Loucy (cell line): ENCODE measurements at regions not wholly inside any gene's neighbourhood (a gene's known extent, or its start where the extent isn't known, plus 50 kb on each side); places are given as distances from the start of the nearest gene placed in this dataset.

Experiments
- EZH2phosphoT487 ChIP-seq: fragments of 200-600 bp; IDR thresholded peaks from 2 replicates; pipeline ENCODE4 v1.6.1; 2018; ENCODE audit warnings: antibody characterized with exemption, mild to moderate bottlenecking, moderate library complexity, borderline replicate concordance
- TF ChIP-seq, protein P1 (sequence below): fragments of 200-600 bp; sonication (generic); conservative IDR thresholded peaks from 2 replicates; pipeline ENCODE4 v1.5.1; 2014; ENCODE audit warnings: mild to moderate bottlenecking, antibody characterized with exemption, low read length

DNA sequence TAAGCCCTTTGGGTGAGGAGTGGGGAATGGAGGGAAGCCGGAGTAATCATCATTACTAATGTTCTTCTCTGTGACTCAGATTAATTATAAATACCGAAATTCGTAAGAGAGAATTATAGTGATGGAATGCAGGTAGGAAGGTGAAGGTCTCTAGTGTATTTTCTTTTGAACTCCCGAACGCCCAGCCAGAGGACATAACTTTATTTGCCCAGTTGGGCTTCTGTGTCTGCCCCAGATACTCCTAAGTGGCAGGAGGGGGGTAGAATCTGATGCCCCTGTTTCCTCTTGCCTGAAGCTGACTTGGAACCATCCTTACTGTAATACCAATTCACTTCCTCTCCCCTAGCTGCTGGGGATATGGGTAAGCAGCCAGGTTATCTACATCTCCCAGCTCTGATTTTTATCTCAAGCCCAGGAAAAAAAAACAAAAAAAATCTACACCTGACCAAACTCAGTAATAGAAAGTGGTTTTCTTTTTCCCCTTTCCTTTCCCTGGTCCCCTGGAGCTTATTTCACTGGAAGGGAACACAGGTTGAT is 84.4 kb upstream of the CISTR start:
- TF ChIP-seq, protein P1, sequence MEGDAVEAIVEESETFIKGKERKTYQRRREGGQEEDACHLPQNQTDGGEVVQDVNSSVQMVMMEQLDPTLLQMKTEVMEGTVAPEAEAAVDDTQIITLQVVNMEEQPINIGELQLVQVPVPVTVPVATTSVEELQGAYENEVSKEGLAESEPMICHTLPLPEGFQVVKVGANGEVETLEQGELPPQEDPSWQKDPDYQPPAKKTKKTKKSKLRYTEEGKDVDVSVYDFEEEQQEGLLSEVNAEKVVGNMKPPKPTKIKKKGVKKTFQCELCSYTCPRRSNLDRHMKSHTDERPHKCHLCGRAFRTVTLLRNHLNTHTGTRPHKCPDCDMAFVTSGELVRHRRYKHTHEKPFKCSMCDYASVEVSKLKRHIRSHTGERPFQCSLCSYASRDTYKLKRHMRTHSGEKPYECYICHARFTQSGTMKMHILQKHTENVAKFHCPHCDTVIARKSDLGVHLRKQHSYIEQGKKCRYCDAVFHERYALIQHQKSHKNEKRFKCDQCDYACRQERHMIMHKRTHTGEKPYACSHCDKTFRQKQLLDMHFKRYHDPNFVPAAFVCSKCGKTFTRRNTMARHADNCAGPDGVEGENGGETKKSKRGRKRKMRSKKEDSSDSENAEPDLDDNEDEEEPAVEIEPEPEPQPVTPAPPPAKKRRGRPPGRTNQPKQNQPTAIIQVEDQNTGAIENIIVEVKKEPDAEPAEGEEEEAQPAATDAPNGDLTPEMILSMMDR: no peak
- no peak for TF ChIP-seq EZH2phosphoT487
